ENCODE measurements at regions not wholly inside any gene's neighbourhood (a gene's known extent, or its start where the extent isn't known, plus 50 kb on each side); places are given as distances from the start of the nearest gene placed in this dataset.
"Not testable (repeated sequence)": the region's sequence is repeated elsewhere in the genome, so short reads cannot be mapped to it uniquely, and the experiment has no call there.

DNA sequence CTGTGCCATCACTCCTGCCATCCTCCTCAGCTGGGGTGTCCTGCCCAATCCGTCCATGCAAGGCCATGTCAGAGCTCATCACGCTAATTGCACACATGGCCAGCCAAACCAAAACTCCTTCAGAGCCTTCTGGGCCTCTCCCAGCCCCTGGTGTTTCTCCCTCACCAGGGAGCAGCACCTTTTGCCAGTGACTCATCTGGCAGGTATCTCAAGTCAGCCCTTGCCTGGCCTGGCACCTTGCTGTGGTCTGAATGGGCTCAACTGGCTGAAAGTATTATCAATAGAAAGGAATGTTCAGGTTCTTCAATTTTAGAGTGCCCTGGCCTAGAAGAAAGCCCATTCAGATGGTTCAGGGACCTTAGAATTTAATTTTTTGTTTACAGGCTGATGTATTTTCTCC lies 235.0 kb downstream of the POTEH start:
- H3K27ac ChIP-seq (ENCODE audit: low read length); H3K9me2 ChIP-seq (replicated peaks; ENCODE audit: low read length); CTCF ChIA-PET; H3K79me2 ChIP-seq (ENCODE audit: low read length); H3K27me3 ChIP-seq (ENCODE audit: low read length); H4K20me1 ChIP-seq (ENCODE audit: low read length); H3F3A ChIP-seq (ENCODE audit: low read length, unreplicated experiment); H3K9ac ChIP-seq (ENCODE audit: low read length); intact Hi-C loops (cut with micrococcal nuclease); POLR2A ChIA-PET (ENCODE audit: unreplicated experiment); BruUV-seq (replicated peaks); H2AFZ ChIP-seq (ENCODE audit: low read length); DNase-seq; H3K4me2 ChIP-seq (ENCODE audit: low read length); H3K9me3 ChIP-seq (ENCODE audit: low read length); H3K4me1 ChIP-seq (ENCODE audit: insufficient read depth, low read length); ATAC-seq; H3K4me3 ChIP-seq (ENCODE audit: low read length); H3K36me3 ChIP-seq (ENCODE audit: low read depth, low read length): not testable (repeated sequence)

- H3K79me2 ChIP-seq (ENCODE audit: low read length); H3K4me3 ChIP-seq (ENCODE audit: low read length); H3K9ac ChIP-seq (ENCODE audit: low read length); H3K4me1 ChIP-seq (ENCODE audit: insufficient read depth, low read length); POLR2A ChIA-PET (ENCODE audit: unreplicated experiment); ATAC-seq; H2AFZ ChIP-seq (ENCODE audit: low read length); CTCF ChIA-PET; H3K9me2 ChIP-seq (replicated peaks; ENCODE audit: low read length); H3K9me3 ChIP-seq (ENCODE audit: low read length); H3F3A ChIP-seq (ENCODE audit: low read length, unreplicated experiment); BruUV-seq (replicated peaks); intact Hi-C loops (cut with micrococcal nuclease); H3K27me3 ChIP-seq (ENCODE audit: low read length); H3K27ac ChIP-seq (ENCODE audit: low read length); DNase-seq; H3K36me3 ChIP-seq (ENCODE audit: low read depth, low read length); H3K4me2 ChIP-seq (ENCODE audit: low read length); H4K20me1 ChIP-seq (ENCODE audit: low read length): not testable (repeated sequence)
These were observed 237.3 kb downstream of the POTEH start for GRCh38 chr22:15927172-15927571.

Data from PC-3 (cell line).